Endodermal cell (in vitro differentiated cells): ENCODE measurements at regions not wholly inside any gene's neighbourhood (a gene's known extent, or its start where the extent isn't known, plus 50 kb on each side); places are given as distances from the start of the nearest gene placed in this dataset.

Source experiments
- DNase-seq: peaks from one replicate; pipeline ENCODE4 v3.0.0-alpha.2; 2017
- H3K27ac ChIP-seq: 2 replicates; pipeline ENCODE4 v1.5.1; 2013; ENCODE audit warnings: mild to moderate bottlenecking, low read depth, low read length, moderate library complexity
- H3K27me3 ChIP-seq: 2 replicates; pipeline ENCODE4 v1.6.1; 2013; ENCODE audit warnings: mild to moderate bottlenecking, low read length, moderate library complexity; ENCODE audit not compliant: insufficient read depth, control insufficient read depth, poor library complexity, severe bottlenecking
- H3K36me3 ChIP-seq: 2 replicates; pipeline ENCODE4 v1.7.0; 2013; ENCODE audit warnings: mild to moderate bottlenecking, low read length, moderate library complexity; ENCODE audit not compliant: control insufficient read depth, insufficient read depth
- H3K4me1 ChIP-seq: one replicate; pipeline ENCODE4 v1.7.0; 2013; ENCODE audit warnings: low read length; ENCODE audit not compliant: control insufficient read depth, insufficient read depth
- H3K4me3 ChIP-seq: 2 replicates; pipeline ENCODE4 v1.5.1; 2013; ENCODE audit warnings: mild to moderate bottlenecking, low read length, moderate library complexity
- H3K9ac ChIP-seq: 2 replicates; pipeline ENCODE4 v1.6.1; 2013; ENCODE audit warnings: mild to moderate bottlenecking, low read length, moderate library complexity; ENCODE audit not compliant: poor library complexity, severe bottlenecking; ENCODE audit errors: extremely low read depth
- H3K9me3 ChIP-seq: 2 replicates; pipeline ENCODE4 v1.6.1; 2013; ENCODE audit warnings: mild to moderate bottlenecking, low read length, moderate library complexity; ENCODE audit not compliant: control insufficient read depth
- H3K27ac Mint-ChIP-seq: 2 replicates; pipeline ENCODE4 v1.8.0; 2020; ENCODE audit warnings: mixed read lengths
- H3K27me3 Mint-ChIP-seq: 2 replicates; pipeline ENCODE4 v1.8.0; 2021; ENCODE audit warnings: mild to moderate bottlenecking, mixed read lengths; ENCODE audit not compliant: insufficient read depth
- H3K36me3 Mint-ChIP-seq: 2 replicates; pipeline ENCODE4 v1.8.0; 2020; ENCODE audit warnings: low read depth, mixed read lengths
- H3K4me1 Mint-ChIP-seq: 2 replicates; pipeline ENCODE4 v1.8.0; 2020; ENCODE audit warnings: mixed read lengths
- H3K4me3 Mint-ChIP-seq: 2 replicates; pipeline ENCODE4 v1.8.0; 2020; ENCODE audit warnings: mild to moderate bottlenecking, moderate library complexity, mixed read lengths
- H3K9me3 Mint-ChIP-seq: 2 replicates; pipeline ENCODE4 v1.8.0; 2020; ENCODE audit warnings: mild to moderate bottlenecking, mixed read lengths
- CTCF ChIP-seq: fragments of 200-600 bp; sonication (generic); conservative IDR thresholded peaks from 2 replicates; pipeline ENCODE4 v1.5.0; 2021; ENCODE audit warnings: antibody characterized with exemption, mild to moderate bottlenecking
- WGBS, 2 experiments: methylation state at CpG; one replicate each; pipeline versions ENCODE4 v1.1.5 to v1.1.7; 2013; ENCODE audit warnings: missing lambda C conversion rate in 2 of 2, mixed read lengths in 1 of 2; ENCODE audit not compliant: insufficient coverage in 1 of 2, insufficient read length in 1 of 2; 5-methylcytosine and 5-hydroxymethylcytosine counted together

DNA sequence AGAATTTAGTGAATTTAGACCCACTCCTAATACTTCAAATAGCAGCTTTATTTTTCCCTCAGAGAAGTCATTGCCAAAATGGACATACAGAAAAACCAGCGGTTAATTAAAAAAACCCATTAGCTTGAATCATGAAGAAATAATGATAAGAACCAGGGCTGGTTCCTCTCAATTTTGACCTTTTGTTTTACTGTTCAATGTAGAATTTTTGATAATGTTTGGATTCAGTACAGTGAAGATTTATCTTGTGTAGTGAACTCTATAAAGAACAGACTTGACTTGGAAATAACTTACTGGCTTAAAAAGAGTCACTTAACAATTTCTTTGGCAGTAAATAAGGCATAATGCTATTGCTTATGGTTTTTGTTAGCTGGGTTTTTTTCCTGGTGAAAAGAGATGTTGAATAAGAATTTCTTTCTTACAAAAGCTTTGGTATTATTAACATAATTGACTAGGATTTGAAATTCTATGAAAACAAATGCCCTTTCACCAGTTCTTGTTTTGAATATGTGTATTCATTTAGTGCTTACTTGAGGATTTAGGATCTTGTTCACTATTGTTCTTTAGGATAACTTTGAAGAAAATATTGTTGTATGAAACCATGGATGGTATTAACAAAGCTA is 73.4 kb upstream of the ITPRID2 start:
- no peaks in the 10 kb centered on the region for H3K27me3 ChIP-seq
- H3K36me3 Mint-ChIP-seq: no peaks in the 10 kb centered on the region
- no peak overlapping the region for H3K4me3 Mint-ChIP-seq
- H3K27me3 Mint-ChIP-seq: no peaks in the 10 kb centered on the region
- no peaks in the 10 kb centered on the region for H3K9me3 Mint-ChIP-seq
- no peaks in the 10 kb centered on the region for H3K9me3 ChIP-seq
- no peak for DNase-seq
- no peak overlapping the region for H3K27ac Mint-ChIP-seq
- H3K4me1 ChIP-seq: peaks cover 3% of the 10 kb centered on the region
- H3K9ac ChIP-seq: no peak overlapping the region
- no peak overlapping the region for H3K4me3 ChIP-seq
- no peak for TF ChIP-seq CTCF
- 86 to 100% methylated on average over 1 of the region's 1 CpG for WGBS, 2 experiments
- no peaks in the 10 kb centered on the region for H3K4me1 Mint-ChIP-seq
- H3K27ac ChIP-seq: no peak overlapping the region
- no peaks in the 10 kb centered on the region for H3K36me3 ChIP-seq

DNA sequence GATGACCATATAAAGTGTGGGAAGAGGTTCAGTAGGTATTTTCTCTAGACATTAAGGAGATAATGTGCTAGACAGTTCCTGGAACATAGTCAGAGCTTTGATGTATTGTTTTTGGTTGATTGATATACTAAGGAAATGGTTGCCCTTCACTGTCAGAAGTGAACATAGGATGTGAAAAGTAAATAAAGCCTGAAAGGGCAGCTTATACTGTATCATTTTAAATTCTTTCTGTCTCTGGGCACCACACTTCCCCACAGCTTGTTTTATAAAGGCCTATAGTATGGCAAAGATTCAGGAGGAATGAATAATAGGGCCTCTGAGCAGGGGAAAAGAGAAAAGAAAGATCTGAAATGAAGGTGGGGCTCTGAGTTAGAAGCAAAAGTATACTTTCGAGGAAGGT is 72.7 kb upstream of the ITPRID2 start:
- no peaks in the 10 kb centered on the region for H3K9me3 ChIP-seq
- no peak for DNase-seq
- Mint-ChIP-seq H3K4me1 (no peaks in the 10 kb centered on the region), H3K27ac (no peak overlapping the region), H3K27me3 (no peaks in the 10 kb centered on the region), H3K9me3 (no peaks in the 10 kb centered on the region), H3K36me3 (no peaks in the 10 kb centered on the region), H3K4me3 (no peak overlapping the region)
- no peaks in the 10 kb centered on the region for H3K36me3 ChIP-seq
- WGBS, 2 experiments: 100% methylated on average over 1 of the region's 1 CpG
- H3K27ac ChIP-seq: no peak overlapping the region
- TF ChIP-seq CTCF: no peak
- no peak overlapping the region for H3K4me3 ChIP-seq
- H3K9ac ChIP-seq: no peak overlapping the region
- no peaks in the 10 kb centered on the region for H3K27me3 ChIP-seq
- peaks cover 3% of the 10 kb centered on the region for H3K4me1 ChIP-seq

DNA sequence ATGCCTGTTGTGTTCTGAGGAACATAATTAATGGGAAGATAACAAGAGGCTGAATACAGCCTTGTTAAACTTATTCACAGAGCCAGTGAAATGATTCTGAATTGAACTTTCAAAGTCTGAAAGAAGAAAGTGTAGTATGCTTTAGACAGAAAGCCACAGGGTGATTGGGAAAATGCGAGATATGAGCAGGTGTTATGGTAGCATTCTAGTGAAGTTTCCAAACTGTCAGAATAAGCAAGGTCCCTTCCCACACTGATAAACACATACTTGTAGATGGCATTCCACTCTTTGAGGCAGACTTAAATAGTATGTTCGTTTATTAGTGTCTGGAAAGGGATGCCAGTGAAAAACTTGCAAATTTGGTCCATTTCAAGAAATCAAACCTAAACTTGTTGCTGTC is 70.5 kb upstream of the ITPRID2 start:
- no peaks in the 10 kb centered on the region for H3K4me1 Mint-ChIP-seq
- no peaks in the 10 kb centered on the region for H3K4me1 ChIP-seq
- WGBS, 2 experiments: 84 to 95% methylated on average over 2 of the region's 2 CpGs
- H3K9me3 ChIP-seq: no peaks in the 10 kb centered on the region
- no peaks in the 10 kb centered on the region for H3K36me3 Mint-ChIP-seq
- no peak for TF ChIP-seq CTCF
- no peak overlapping the region for H3K4me3 ChIP-seq
- H3K36me3 ChIP-seq: no peaks in the 10 kb centered on the region
- H3K27ac ChIP-seq: no peak overlapping the region
- no peak overlapping the region for H3K9ac ChIP-seq
- H3K27ac Mint-ChIP-seq: no peak overlapping the region
- H3K4me3 Mint-ChIP-seq: no peak overlapping the region
- no peaks in the 10 kb centered on the region for H3K9me3 Mint-ChIP-seq
- no peak for DNase-seq
- H3K27me3 Mint-ChIP-seq: no peaks in the 10 kb centered on the region
- H3K27me3 ChIP-seq: no peaks in the 10 kb centered on the region
